Effector CD4-positive, alpha-beta T cell (primary cell): ENCODE measurements at regions not wholly inside any gene's neighbourhood (a gene's known extent, or its start where the extent isn't known, plus 50 kb on each side); places are given as distances from the start of the nearest gene placed in this dataset.
"Not testable (repeated sequence)": the region's sequence is repeated elsewhere in the genome, so short reads cannot be mapped to it uniquely, and the experiment has no call there.

Experiments
- DNase-seq: peaks from one replicate; pipeline ENCODE4 v3.0.0-alpha.2; 2020

GRCh38 chr6:140486450-140487361 lies 1112.3 kb upstream of the CITED2 start:
- no peak for DNase-seq

- DNase-seq: no peak
Measured at GRCh38 chr6:140485740-140486449, 1111.4 kb upstream of the CITED2 start.

- DNase-seq: no peak
Measured at GRCh38 chr6:140480852-140481251, 1106.4 kb upstream of the CITED2 start.

- DNase-seq: no peak
Measured at GRCh38 chr6:140478631-140479030, 1104.2 kb upstream of the CITED2 start.

GRCh38 chr6:140475086-140475485 lies 1100.6 kb upstream of the CITED2 start:
- DNase-seq: no peak

GRCh38 chr6:140464720-140465119 lies 1090.3 kb upstream of the CITED2 start:
- DNase-seq: no peak

- DNase-seq: no peak
Measured at GRCh38 chr6:140463312-140463710, 1088.9 kb upstream of the CITED2 start.

GRCh38 chr6:140462453-140463311 lies 1088.2 kb upstream of the CITED2 start:
- no peak for DNase-seq

GRCh38 chr6:140462076-140462452 lies 1087.6 kb upstream of the CITED2 start:
- no peak for DNase-seq

- DNase-seq: no peak
Measured at GRCh38 chr6:140460267-140460666, 1085.8 kb upstream of the CITED2 start.

- DNase-seq: no peak
Measured at GRCh38 chr6:140459209-140459608, 1084.8 kb upstream of the CITED2 start.

- DNase-seq: no peak
Measured at GRCh38 chr6:140446241-140446640, 1071.8 kb upstream of the CITED2 start.

- DNase-seq: no peak
Measured at GRCh38 chr6:140445474-140446004, 1071.1 kb upstream of the CITED2 start.

GRCh38 chr6:140443112-140443511 lies 1068.7 kb upstream of the CITED2 start:
- DNase-seq: not testable (repeated sequence)

- DNase-seq: no peak
Measured at GRCh38 chr6:140441256-140441655, 1066.8 kb upstream of the CITED2 start.

GRCh38 chr6:140440223-140440835 lies 1065.9 kb upstream of the CITED2 start:
- DNase-seq: no peak

GRCh38 chr6:140438346-140438735 lies 1063.9 kb upstream of the CITED2 start:
- DNase-seq: no peak

- no peak for DNase-seq
Measured at GRCh38 chr6:140437619-140438345, 1063.3 kb upstream of the CITED2 start.

- no peak for DNase-seq
Measured at GRCh38 chr6:140436023-140436811, 1061.8 kb upstream of the CITED2 start.

- no peak for DNase-seq
Measured at GRCh38 chr6:140434761-140435160, 1060.3 kb upstream of the CITED2 start.

GRCh38 chr6:140433072-140433471 lies 1058.6 kb upstream of the CITED2 start:
- no peak for DNase-seq
